ENCODE measurements at regions not wholly inside any gene's neighbourhood (a gene's known extent, or its start where the extent isn't known, plus 50 kb on each side); places are given as distances from the start of the nearest gene placed in this dataset.
A peak's percentile ranks its signal among the peaks of the same experiment; 100 is the strongest.

GRCh38 chr15:94177112-94177511 lies 54.2 kb upstream of the MCTP2 start:
- DNase-seq (ENCODE audit: low spot score) = peak; percentile 48
- FAIRE-seq = no peak

DNA sequence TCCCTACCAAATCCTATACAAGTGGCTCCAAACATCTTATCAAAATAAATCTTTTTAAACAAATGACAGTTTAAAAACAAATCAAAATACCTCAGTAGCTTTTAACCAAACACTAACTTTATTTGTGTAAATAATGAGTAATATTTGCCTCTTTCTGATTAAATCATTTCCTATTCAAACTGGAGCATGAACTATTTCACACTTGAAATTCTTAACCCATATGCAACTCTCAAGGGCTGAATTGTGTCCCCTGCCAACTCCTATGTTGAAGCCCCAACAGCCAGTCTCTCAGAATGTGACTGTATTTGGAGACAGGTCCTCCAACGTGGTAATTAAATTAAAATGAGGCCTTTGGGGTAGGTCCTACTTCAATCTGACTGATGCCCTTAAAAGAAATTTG lies 55.9 kb upstream of the MCTP2 start:
- DNase-seq (ENCODE audit: low spot score) = no peak
- FAIRE-seq = no peak

- peak; percentile 12 for DNase-seq (ENCODE audit: low spot score)
- no peak for FAIRE-seq
Measured at GRCh38 chr15:94174399-94174802, 57.0 kb upstream of the MCTP2 start.

GRCh38 chr15:94168250-94168649 lies 63.1 kb upstream of the MCTP2 start:
- DNase-seq (ENCODE audit: low spot score) (no peak), FAIRE-seq (no peak)

DNA sequence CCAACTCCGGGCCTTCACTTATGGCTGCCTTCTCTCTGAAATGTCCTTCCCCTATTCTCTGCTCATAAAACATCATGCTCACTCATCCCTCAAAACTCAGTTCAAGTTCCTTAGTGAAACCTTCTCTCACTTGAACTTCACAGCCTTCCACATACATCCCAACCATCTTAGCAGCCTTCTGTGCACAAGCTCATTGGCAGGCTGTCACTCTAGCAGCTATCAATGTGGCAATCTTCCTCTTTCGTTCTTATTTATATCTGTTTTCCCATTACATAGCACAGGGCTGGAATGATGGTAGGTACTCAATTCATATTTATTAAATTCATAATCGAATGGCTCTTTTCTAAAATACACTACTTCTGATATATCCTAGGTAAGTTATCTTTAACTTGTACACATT lies 66.4 kb upstream of the MCTP2 start:
- DNase-seq (ENCODE audit: low spot score) (no peak), FAIRE-seq (no peak)

- peak; percentile 44 for DNase-seq (ENCODE audit: low spot score)
- FAIRE-seq = peak; percentile 48
Measured at GRCh38 chr15:94164202-94164807, 67.1 kb upstream of the MCTP2 start.

DNA sequence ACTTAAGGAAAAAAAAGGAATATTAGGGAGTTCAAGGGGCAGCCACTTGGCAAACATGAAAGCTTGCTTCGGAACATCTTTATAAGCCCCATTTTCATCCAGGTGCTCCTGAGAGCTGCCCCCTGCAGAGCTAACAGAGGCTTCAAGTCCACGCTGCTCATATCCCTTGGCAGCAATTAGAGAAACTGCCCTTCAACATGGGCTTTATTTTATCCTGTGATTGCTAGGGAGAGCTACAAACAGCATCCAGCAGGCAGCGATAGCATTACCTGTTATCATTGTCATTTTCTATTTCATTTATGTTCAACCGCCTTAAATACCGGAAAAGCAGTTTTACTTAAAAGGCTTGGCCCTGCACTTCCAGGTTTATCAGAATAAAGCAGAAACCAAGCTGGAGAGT lies 68.4 kb upstream of the MCTP2 start:
- FAIRE-seq (no peak), DNase-seq (ENCODE audit: low spot score) (no peak)

DNA sequence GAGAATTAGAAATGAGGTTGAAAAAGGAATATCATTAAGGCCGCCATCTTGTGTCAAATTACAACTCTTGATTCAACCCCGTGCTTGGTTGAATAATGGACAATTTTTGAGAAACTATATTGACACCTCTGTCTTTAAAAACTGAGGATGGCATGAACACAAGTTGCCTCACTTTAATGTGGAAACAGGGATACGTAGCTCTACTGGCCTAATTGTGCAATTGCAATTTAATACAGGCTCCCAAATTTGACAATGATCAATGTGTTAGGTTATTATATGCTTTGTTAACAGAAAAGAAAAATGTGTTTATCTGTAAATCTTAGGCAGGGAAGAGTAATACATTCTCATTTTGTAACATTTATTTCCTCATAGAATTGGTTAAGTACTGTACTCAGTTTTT lies 77.1 kb upstream of the MCTP2 start:
- FAIRE-seq = no peak
- DNase-seq (ENCODE audit: low spot score) = no peak

GRCh38 chr15:94145046-94145445 lies 86.3 kb upstream of the MCTP2 start:
- DNase-seq (ENCODE audit: low spot score) (no peak), FAIRE-seq (no peak)

GRCh38 chr15:94141802-94142201 lies 89.6 kb upstream of the MCTP2 start:
- no peak for DNase-seq (ENCODE audit: low spot score)
- FAIRE-seq = no peak

DNA sequence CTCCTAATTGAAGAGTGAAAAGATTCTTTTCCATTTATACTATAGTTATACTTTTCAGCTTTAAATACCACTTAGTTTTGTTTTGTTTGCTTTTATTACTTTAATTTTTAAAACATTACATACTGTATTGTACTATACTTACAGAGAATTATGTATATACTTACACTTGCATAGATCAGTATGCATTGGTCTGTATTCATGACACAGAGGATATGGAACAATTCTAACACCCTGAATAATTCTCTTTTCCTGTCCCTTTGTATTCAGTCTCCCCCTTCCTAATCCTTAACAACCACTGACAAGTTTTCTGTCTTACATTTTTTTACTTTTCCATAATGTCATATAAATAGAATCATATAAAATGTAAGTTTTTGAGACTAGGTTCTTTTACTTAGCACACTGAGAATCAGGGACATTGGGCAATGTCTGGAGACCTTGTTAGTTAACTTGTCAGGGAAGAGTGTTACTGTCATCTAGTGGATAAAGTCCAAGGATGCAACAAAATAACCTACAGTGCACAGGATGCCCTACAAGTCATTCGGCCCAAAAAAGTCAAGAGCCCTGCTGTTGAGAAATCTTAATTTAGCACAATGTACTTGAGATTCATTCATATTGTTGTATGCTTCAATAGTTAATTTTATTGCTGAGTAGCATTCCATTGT lies 95.7 kb upstream of the MCTP2 start:
- no peak for DNase-seq (ENCODE audit: low spot score)
- no peak for FAIRE-seq

DNA sequence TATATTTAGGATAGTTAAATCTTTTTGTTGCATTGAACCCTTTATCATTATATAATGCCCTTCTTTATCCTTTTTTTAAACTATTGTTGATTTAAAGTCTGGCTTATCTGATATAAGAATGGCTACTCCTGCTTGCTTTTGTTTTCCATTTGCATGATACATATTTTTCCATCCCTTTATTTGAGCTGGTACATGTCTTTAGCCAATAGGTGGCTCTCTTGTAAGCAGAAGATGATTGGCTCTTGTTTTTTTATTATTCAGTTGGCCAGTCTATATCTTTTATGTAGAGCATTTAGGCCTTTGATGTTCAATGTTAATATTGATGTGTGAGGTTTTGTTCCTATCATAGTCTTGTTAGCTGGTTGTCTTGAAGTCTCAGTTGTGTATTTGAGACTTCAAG lies 99.5 kb upstream of the MCTP2 start:
- FAIRE-seq (no peak), DNase-seq (ENCODE audit: low spot score) (no peak)

- DNase-seq (ENCODE audit: low spot score) = no peak
- FAIRE-seq = no peak
Measured at GRCh38 chr15:94130504-94130903, 100.9 kb upstream of the MCTP2 start.

GRCh38 chr15:94127006-94127405 lies 104.4 kb upstream of the MCTP2 start:
- no peak for DNase-seq (ENCODE audit: low spot score)
- no peak for FAIRE-seq

- DNase-seq (ENCODE audit: low spot score) = no peak
- FAIRE-seq = no peak
Measured at GRCh38 chr15:94125698-94126097, 105.7 kb upstream of the MCTP2 start.

- FAIRE-seq (no peak), DNase-seq (ENCODE audit: low spot score) (no peak)
Measured at GRCh38 chr15:94125156-94125555, 106.2 kb upstream of the MCTP2 start.

DNA sequence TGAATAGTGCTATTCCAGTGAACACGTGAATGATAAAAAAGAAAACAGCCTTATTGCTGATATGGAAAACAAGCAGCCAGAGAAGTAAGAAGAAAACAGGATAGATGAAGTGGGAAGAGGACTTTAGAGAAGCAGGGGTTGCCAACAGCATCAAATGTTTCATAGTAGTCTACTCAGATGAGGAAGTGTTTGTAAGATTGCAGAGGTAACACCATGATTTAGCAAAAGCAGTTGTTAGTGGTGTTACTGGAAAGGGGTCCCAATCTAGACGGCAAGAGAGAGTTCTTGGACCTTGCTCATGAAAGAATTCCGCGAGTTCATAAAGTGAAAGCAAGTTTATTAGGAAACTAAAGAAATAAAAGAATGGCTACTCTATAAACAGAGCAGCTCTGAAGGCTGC lies 108.8 kb upstream of the MCTP2 start:
- DNase-seq (ENCODE audit: low spot score) = no peak
- FAIRE-seq = no peak

GRCh38 chr15:94119923-94120775 lies 111.2 kb upstream of the MCTP2 start:
- FAIRE-seq = peak; percentile 45
- peak; percentile 65 for DNase-seq (ENCODE audit: low spot score)

GRCh38 chr15:94119298-94119811 lies 112.0 kb upstream of the MCTP2 start:
- DNase-seq (ENCODE audit: low spot score) (no peak), FAIRE-seq (no peak)

- FAIRE-seq (no peak), DNase-seq (ENCODE audit: low spot score) (no peak)
Measured at GRCh38 chr15:94110476-94111130, 120.8 kb upstream of the MCTP2 start.

- FAIRE-seq (no peak), DNase-seq (ENCODE audit: low spot score) (no peak)
Measured at GRCh38 chr15:94107652-94108051, 123.7 kb upstream of the MCTP2 start.

- DNase-seq (ENCODE audit: low spot score) = no peak
- FAIRE-seq = no peak
Measured at GRCh38 chr15:94105760-94106159, 125.6 kb upstream of the MCTP2 start.

Data from RCC 7860 (cell line).